ENCODE measurements at regions not wholly inside any gene's neighbourhood (a gene's known extent, or its start where the extent isn't known, plus 50 kb on each side); places are given as distances from the start of the nearest gene placed in this dataset.
"Not testable (repeated sequence)": the region's sequence is repeated elsewhere in the genome, so short reads cannot be mapped to it uniquely, and the experiment has no call there.

DNA sequence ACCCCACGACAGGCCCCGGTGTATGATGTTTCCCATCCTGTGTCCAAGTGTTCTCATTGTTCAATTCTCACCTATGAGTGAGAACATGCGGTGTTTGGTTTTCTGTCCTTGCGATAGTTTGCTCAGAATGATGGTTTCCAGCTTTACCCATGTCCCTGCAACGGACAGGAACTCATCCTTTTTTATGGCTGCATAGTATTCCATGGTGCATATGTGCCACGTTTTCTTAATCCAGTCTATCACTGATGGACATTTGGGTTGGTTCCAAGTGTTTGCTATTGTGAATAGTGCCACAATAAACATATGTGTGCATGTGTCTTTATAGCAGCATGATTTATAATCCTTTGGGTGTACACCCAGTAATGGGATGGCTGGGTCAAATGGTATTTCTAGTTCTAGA, 1218.4 kb upstream of the TMEM132C start:
- not testable (repeated sequence) for DNase-seq

- no peak for DNase-seq
These were observed 1215.8 kb upstream of the TMEM132C start for GRCh38 chr12:127051139-127051538.

DNA sequence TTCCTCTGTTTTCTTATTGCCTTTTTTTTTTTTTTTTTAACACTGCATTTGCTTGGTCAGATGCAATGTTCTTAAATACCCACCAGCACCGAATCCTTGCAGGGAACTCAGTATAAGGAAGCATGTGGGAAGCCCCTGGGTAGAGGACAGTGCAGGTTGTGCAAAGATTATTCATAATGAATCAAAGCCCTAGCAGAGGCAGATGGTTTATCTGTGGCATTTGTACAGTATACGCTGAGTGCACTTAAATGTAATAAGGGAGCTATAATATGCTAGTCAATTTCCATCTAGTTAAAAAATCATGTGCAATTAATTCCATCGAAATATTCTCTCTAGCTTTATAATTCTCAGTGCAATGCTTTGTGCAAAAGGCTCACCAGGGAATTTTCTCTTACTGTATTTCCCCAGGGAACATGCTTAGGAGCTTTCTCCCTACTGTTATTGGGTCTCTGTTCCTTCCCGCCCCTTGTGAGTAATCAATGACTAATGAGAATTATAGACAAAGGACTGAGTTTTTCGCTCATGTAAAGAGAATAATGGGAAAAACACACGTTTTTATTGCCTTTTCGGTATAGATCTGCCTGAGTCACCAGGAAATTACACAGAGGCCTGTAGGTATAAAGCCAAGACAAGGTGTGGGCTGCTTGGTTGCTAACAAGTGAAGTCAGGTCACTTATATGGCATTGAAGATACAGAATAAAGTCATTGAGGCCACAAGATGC, 1214.3 kb upstream of the TMEM132C start:
- no peak for DNase-seq

DNA sequence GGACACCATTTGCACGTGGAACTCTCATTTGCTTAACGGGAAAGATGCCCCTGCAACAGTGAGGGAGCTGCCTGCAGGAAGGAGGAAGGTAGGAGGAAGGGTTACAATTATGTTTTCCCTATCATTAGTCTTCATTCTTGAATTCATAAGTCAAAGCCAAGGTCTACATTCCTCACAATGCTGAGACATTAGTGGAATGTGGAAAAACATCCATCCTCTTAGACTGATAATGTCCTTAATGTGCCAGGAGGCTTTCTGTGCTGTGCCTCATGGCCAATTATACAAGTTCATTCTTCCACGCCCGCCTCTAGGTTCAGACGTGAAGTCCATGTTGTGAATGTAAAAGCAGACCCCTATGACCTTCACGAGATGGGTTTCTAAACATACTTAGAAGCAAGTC, 1212.4 kb upstream of the TMEM132C start:
- DNase-seq = no peak

DNA sequence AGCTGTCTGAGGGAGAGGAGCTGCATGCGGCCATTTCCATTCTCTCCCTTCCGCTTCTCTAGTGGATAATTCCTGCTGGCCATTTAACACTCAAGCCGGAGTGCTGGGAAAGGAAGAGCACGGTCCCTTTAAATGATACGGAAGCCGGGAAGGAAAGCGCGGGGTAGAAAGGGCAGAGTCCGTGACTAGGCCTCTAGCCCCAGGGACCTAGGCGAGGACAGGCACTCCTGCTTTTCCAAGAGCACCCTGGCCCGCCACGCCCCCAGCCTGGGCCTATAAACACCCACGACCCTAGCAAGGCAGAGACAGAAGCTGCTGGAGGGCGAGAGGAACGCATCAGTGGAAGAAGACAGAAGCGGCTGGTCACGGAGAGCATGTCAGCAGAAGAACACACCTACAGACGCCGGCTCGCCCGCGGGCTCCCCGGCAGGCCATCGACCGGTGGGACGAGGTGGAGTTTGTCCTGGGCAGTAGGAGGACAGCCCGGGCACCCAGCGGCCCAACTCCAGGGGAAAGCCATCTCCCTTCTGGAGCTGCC, 1206.6 kb upstream of the TMEM132C start:
- DNase-seq = no peak

GRCh38 chr12:127060933-127061332, 1206.0 kb upstream of the TMEM132C start:
- no peak for DNase-seq

- DNase-seq = no peak
These were observed 1203.5 kb upstream of the TMEM132C start for GRCh38 chr12:127063339-127064072.

- no peak for DNase-seq
These were observed 1202.8 kb upstream of the TMEM132C start for GRCh38 chr12:127064207-127064606.

- DNase-seq = no peak
These were observed 1201.4 kb upstream of the TMEM132C start for GRCh38 chr12:127065595-127065994.

GRCh38 chr12:127070515-127071157, 1196.3 kb upstream of the TMEM132C start:
- DNase-seq = no peak

- DNase-seq = no peak
These were observed 1192.8 kb upstream of the TMEM132C start for GRCh38 chr12:127074161-127074560.

GRCh38 chr12:127075981-127076380, 1191.0 kb upstream of the TMEM132C start:
- no peak for DNase-seq

- no peak for DNase-seq
These were observed 1189.5 kb upstream of the TMEM132C start for GRCh38 chr12:127077262-127078045.

DNA sequence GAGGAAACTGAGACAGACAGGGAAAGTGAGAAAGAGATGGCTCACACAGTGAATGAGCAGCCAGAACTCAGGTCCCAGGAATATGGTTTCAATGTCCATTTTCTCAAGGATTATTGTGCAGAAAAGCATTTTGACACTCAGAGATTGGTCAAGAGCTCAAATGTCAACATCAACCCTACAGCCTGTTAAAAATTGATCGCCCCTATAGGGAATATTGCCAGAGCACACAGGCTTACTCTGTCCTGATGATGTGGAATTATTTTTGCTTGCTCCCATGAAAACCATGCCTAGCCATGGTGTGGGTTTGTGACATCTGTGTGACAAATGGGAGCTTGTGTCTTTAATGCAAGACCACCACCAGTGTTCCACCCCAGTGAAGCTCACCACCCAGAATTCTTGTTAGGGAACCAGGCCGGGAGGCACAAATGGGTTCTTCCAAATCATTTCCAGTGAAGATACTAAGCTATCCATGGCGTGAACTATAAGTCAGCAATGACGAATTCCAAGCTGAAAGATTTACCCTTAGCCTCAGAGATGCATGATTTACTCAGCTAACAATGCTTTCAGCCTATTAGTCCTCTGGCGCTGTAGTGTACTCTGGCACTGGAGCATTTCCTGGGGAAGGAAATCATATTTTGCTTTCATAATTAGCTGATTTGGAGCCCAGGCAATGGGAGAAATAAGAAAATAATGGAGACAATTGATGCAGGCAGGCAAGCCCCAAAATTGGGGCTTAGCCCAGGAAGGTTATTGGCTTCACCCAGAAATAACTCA, 1188.2 kb upstream of the TMEM132C start:
- DNase-seq = no peak

DNA sequence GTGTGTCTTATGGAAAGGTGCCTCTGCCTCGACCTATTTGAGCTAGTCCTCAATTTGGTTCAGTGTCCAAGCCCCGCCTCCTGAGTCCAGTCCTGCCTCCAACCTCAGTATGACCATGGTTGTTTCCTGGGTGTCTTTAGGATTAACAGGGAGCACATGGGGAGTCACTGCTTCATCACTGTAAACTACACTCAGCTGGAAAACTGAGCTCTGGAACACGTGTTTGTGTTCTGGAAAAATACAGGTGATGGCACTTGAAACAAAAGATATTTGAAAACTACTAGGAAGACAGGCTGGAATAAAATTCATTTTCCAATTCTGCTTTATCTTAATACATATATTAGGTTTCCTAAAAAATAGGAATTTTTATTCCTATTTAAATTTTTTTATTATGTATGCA, 1187.3 kb upstream of the TMEM132C start:
- no peak for DNase-seq

DNA sequence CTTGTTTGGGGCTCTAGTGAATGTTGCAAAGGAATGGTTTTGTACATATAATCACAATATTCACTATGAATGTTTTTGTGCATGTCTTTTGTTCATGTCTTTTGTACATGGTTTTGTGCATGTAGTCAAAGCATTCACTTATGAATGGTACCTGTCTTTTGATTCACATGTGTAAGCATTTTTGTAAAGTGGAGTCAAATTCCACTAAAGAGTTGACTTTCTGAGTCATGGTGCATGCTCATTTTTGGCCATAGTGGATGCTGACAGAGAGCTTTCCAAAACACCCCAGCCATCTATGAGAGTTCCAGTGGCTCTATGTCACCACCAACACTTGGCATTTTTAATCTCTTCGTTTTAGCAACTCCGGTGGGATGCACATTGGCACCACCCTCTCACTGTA, 1185.9 kb upstream of the TMEM132C start:
- DNase-seq = no peak

GRCh38 chr12:127083008-127083949, 1183.7 kb upstream of the TMEM132C start:
- DNase-seq = peak; percentile 84

GRCh38 chr12:127101076-127101475, 1165.9 kb upstream of the TMEM132C start:
- peak; percentile 48 for DNase-seq

DNA sequence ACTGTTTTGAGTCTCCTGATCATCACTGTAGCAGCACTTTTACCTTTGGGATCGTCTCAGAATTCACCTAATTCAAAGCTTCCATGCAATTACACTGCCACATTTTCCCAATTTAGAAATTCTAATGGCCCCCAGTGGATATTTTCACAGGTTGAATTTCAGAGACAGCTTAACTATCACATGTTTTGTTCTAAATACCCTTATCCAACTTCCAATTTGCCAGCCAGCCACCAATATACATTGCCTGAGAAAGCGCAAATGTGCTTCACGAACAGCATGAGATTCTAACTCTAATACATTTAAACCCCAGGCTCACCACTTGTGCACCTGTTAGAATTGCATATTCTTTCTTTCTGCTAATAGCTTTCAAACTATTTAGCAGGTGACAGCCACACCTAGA, 1160.9 kb upstream of the TMEM132C start:
- DNase-seq = no peak

DNA sequence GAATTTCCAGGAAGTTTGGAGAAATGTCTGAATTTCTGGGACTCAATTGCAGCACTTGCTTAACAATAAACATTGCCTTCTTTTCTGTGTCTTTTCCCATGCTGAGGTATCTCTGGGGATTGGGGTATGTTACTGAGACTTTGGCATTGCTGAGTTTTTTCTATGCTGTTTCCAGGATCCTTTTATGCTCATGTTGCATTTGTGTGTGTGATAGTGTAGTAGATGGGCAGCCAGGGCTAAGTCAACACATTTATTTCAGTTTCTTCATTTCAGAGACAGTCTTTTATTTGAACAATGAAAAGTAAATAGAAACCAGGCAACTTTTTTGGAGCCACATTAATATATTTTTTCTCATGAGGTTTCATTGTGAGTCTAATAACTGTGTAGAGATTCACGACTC, 1160.3 kb upstream of the TMEM132C start:
- DNase-seq = no peak
